ENCODE measurements at regions not wholly inside any gene's neighbourhood (a gene's known extent, or its start where the extent isn't known, plus 50 kb on each side); places are given as distances from the start of the nearest gene placed in this dataset.

DNA sequence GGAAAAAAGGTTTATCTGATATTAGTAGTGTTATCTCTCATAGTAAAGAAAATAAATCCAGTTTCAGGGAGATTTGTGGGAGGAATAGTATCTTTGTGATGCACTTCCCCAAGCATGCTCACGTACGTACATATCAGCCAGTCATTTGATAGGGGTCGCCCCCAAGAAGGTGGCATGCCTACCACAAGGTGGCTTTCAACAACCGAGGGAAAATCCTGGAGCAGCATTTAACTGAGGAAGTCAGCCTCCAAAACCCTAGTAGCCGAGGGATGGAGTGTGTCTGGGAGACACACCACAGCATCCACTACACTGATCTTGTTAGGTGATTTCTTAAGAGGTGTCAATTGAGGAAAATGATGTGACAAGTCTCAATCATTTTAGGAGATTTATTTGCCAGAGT is 623.9 kb downstream of the NYAP2 start (continued):
- TF ChIP-seq EZH2 (conservative IDR thresholded peaks at IDR 0.05; ENCODE audit: low read depth, low read length) (no peak), ZFP62 (CRISPR knock-in tag; IDR thresholded peaks at IDR 0.05) (no peak), FOXA3 (CRISPR knock-in tag; IDR thresholded peaks at IDR 0.05) (peak; percentile 48; the same call in 1 of the 2 replicates), NCOA2 (CRISPR knock-in tag; IDR thresholded peaks at IDR 0.05) (no peak), MED1 (CRISPR knock-in tag; IDR thresholded peaks at IDR 0.05) (0 out of 2 replicates have a peak, but pooled peaks have one; percentile 15), ZNF260 (CRISPR knock-in tag; IDR thresholded peaks at IDR 0.05; ENCODE audit: borderline replicate concordance, low read depth) (no peak), SOX13 (IDR thresholded peaks at IDR 0.05) (no peak), SOX13 (CRISPR knock-in tag; conservative IDR thresholded peaks at IDR 0.05 in 1 of 2, IDR thresholded peaks at IDR 0.05 in 1 of 2) (peak in 1 of 2 experiments; percentile 38; a peak in 1 of 4 replicates), SIX1 (CRISPR knock-in tag; IDR thresholded peaks at IDR 0.05; ENCODE audit: borderline replicate concordance) (peak; percentile 91), ZNF644 (CRISPR knock-in tag; IDR thresholded peaks at IDR 0.05; ENCODE audit: low read depth) (0 out of 2 replicates have a peak, but pooled peaks have one; percentile 32), ZMYM4 (CRISPR knock-in tag; IDR thresholded peaks at IDR 0.05) (peak; percentile 82), ZNF354B (CRISPR knock-in tag; IDR thresholded peaks at IDR 0.05) (no peak), ZFP36L1 (CRISPR knock-in tag; IDR thresholded peaks at IDR 0.05) (no peak), KLF15 (CRISPR knock-in tag; IDR thresholded peaks at IDR 0.05; ENCODE audit: borderline replicate concordance) (no peak), SRF (IDR thresholded peaks at IDR 0.05; ENCODE audit: low read depth, low read length) (no peak), PPARG (CRISPR knock-in tag; conservative IDR thresholded peaks at IDR 0.05) (no peak), HNF1B (CRISPR knock-in tag; IDR thresholded peaks at IDR 0.05) (no peak), GRHL1 (CRISPR knock-in tag; conservative IDR thresholded peaks at IDR 0.05) (no peak), ZNF234 (CRISPR knock-in tag; conservative IDR thresholded peaks at IDR 0.05) (no peak), IKZF4 (CRISPR knock-in tag; IDR thresholded peaks at IDR 0.05; ENCODE audit: borderline replicate concordance, low read depth, not compliant biosample characterization) (no peak)
- TF ChIP-seq, protein P1, sequence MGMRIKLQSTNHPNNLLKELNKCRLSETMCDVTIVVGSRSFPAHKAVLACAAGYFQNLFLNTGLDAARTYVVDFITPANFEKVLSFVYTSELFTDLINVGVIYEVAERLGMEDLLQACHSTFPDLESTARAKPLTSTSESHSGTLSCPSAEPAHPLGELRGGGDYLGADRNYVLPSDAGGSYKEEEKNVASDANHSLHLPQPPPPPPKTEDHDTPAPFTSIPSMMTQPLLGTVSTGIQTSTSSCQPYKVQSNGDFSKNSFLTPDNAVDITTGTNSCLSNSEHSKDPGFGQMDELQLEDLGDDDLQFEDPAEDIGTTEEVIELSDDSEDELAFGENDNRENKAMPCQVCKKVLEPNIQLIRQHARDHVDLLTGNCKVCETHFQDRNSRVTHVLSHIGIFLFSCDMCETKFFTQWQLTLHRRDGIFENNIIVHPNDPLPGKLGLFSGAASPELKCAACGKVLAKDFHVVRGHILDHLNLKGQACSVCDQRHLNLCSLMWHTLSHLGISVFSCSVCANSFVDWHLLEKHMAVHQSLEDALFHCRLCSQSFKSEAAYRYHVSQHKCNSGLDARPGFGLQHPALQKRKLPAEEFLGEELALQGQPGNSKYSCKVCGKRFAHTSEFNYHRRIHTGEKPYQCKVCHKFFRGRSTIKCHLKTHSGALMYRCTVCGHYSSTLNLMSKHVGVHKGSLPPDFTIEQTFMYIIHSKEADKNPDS (CRISPR knock-in tag; IDR thresholded peaks at IDR 0.05), result no peak
- TF ChIP-seq, protein P2, sequence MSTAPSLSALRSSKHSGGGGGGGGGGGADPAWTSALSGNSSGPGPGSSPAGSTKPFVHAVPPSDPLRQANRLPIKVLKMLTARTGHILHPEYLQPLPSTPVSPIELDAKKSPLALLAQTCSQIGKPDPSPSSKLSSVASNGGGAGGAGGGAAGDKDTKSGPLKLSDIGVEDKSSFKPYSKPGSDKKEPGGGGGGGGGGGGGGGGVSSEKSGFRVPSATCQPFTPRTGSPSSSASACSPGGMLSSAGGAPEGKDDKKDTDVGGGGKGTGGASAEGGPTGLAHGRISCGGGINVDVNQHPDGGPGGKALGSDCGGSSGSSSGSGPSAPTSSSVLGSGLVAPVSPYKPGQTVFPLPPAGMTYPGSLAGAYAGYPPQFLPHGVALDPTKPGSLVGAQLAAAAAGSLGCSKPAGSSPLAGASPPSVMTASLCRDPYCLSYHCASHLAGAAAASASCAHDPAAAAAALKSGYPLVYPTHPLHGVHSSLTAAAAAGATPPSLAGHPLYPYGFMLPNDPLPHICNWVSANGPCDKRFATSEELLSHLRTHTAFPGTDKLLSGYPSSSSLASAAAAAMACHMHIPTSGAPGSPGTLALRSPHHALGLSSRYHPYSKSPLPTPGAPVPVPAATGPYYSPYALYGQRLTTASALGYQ (CRISPR knock-in tag; IDR thresholded peaks at IDR 0.05), result 0 out of 2 replicates have a peak, but pooled peaks have one; percentile 16
- TF ChIP-seq, protein P3, sequence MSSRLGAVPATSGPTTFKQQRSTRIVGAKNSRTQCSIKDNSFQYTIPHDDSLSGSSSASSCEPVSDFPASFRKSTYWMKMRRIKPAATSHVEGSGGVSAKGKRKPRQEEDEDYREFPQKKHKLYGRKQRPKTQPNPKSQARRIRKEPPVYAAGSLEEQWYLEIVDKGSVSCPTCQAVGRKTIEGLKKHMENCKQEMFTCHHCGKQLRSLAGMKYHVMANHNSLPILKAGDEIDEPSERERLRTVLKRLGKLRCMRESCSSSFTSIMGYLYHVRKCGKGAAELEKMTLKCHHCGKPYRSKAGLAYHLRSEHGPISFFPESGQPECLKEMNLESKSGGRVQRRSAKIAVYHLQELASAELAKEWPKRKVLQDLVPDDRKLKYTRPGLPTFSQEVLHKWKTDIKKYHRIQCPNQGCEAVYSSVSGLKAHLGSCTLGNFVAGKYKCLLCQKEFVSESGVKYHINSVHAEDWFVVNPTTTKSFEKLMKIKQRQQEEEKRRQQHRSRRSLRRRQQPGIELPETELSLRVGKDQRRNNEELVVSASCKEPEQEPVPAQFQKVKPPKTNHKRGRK (CRISPR knock-in tag; IDR thresholded peaks at IDR 0.05), result no peak
